ENCODE measurements at regions not wholly inside any gene's neighbourhood (a gene's known extent, or its start where the extent isn't known, plus 50 kb on each side); places are given as distances from the start of the nearest gene placed in this dataset.

- no peak for TF ChIP-seq CTCF (CRISPR knock-in tag; IDR thresholded peaks at IDR 0.05)
- no peak for TF ChIP-seq GTF2F1 (IDR thresholded peaks at IDR 0.05; ENCODE audit: low read length)
- TF ChIP-seq ZNF331 (CRISPR knock-in tag; IDR thresholded peaks at IDR 0.05), result no peak
- no peak for TF ChIP-seq ZNF770 (CRISPR knock-in tag; IDR thresholded peaks at IDR 0.05)
- no peak for TF ChIP-seq FOXK2 (IDR thresholded peaks at IDR 0.05)
- TF ChIP-seq ZNF513 (CRISPR knock-in tag; conservative IDR thresholded peaks at IDR 0.05), result no peak
- no peak for TF ChIP-seq ZNF597 (CRISPR knock-in tag; IDR thresholded peaks at IDR 0.05)
- no peak for TF ChIP-seq ZZZ3 (CRISPR knock-in tag; IDR thresholded peaks at IDR 0.05; ENCODE audit: borderline replicate concordance)
These were observed 119.4 kb downstream of the FAT4 start for GRCh38 chr4:125434136-125434535.
